Ovary (tissue), 3 donors: ENCODE measurements at regions not wholly inside any gene's neighbourhood (a gene's known extent, or its start where the extent isn't known, plus 50 kb on each side); places are given as distances from the start of the nearest gene placed in this dataset.

ENCODE experiments used
- POLR2A ChIP-seq: fragments of 450-650 bp; IDR thresholded peaks from one replicate; pipeline ENCODE4 v1.6.1; 2017; ENCODE audit warnings: antibody characterized with exemption, mild to moderate bottlenecking, moderate library complexity
- TF ChIP-seq, protein P1 (sequence below), 3 donors: fragments of 450-650 bp in 2 of 3; fragments of 200-600 bp in 1 of 3; IDR thresholded peaks; one replicate each; pipeline versions ENCODE4 v1.5.1 to v1.8.0; 2016 to 2022; ENCODE audit warnings: antibody characterized with exemption in 3 of 3, mild to moderate bottlenecking in 1 of 3
- donor health status: DM: no; HTN: no; CAD: no.

DNA sequence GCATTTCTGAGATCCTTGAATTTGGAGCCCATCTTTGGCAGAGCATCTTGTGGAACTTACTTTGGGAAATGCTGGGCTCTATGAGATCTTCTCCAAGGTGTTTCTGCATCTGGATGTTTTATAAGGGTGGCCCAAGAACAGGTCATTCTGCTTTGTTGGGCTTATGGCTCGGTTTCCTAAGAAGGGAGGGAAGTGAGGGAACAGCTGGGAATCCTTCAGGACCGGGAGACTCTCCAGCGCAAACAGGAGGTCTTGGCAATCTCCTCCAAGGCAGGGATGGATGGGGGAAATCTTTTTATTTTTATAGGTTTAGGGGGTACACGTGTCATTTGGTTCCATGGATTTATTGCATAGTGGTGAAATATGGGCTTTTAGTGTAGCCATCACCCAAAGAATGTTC, 54.7 kb downstream of the IRX3 start:
- TF ChIP-seq, protein P1, sequence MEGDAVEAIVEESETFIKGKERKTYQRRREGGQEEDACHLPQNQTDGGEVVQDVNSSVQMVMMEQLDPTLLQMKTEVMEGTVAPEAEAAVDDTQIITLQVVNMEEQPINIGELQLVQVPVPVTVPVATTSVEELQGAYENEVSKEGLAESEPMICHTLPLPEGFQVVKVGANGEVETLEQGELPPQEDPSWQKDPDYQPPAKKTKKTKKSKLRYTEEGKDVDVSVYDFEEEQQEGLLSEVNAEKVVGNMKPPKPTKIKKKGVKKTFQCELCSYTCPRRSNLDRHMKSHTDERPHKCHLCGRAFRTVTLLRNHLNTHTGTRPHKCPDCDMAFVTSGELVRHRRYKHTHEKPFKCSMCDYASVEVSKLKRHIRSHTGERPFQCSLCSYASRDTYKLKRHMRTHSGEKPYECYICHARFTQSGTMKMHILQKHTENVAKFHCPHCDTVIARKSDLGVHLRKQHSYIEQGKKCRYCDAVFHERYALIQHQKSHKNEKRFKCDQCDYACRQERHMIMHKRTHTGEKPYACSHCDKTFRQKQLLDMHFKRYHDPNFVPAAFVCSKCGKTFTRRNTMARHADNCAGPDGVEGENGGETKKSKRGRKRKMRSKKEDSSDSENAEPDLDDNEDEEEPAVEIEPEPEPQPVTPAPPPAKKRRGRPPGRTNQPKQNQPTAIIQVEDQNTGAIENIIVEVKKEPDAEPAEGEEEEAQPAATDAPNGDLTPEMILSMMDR (IDR thresholded peaks at IDR 0.05), result no peak
- no peak for TF ChIP-seq POLR2A
